ENCODE measurements at regions not wholly inside any gene's neighbourhood (a gene's known extent, or its start where the extent isn't known, plus 50 kb on each side); places are given as distances from the start of the nearest gene placed in this dataset.

- no peaks in the 10 kb centered on the region for H3K4me1 ChIP-seq
- TF ChIP-seq EP300 (IDR thresholded peaks at IDR 0.05) (no peak), CTCF (IDR thresholded peaks at IDR 0.05) (no peak)
- H3K4me3 ChIP-seq, result no peak overlapping the region
- 95 to 97% methylated on average over 2 of the region's 2 CpGs for WGBS, 2 donors
- DNase-seq, result no peak
- no peaks in the 10 kb centered on the region for H3K9me3 ChIP-seq
- H3K27me3 ChIP-seq, result no peaks in the 10 kb centered on the region
- no peaks in the 10 kb centered on the region for H3K36me3 ChIP-seq
- intact Hi-C loops (cut with DNase I), result no loop called here
- no peak overlapping the region for H3K27ac ChIP-seq
Measured at GRCh38 chr6:156694679-156695078, 82.5 kb upstream of the ARID1B start.

- no peak for DNase-seq
- Histone ChIP-seq H3K4me3 (no peak overlapping the region), H3K4me1 (peaks cover 0 to 11% (median 5%) of the 10 kb centered on the region in 4 donors), H3K36me3 (no peaks in the 10 kb centered on the region), H3K9me3 (no peaks in the 10 kb centered on the region), H3K27me3 (no peaks in the 10 kb centered on the region), H3K27ac (no peak overlapping the region)
- TF ChIP-seq POLR2AphosphoS5 (IDR thresholded peaks at IDR 0.05) (no peak), CTCF (IDR thresholded peaks at IDR 0.05) (no peak), EP300 (IDR thresholded peaks at IDR 0.05) (no peak), POLR2A (IDR thresholded peaks at IDR 0.05) (no peak)
- intact Hi-C loops (cut with DNase I), result no loop called here
- 78 to 94% methylated on average over 4 of the region's 4 CpGs for WGBS, 2 donors
Measured at GRCh38 chr6:156691018-156691417, 86.2 kb upstream of the ARID1B start.

- peaks cover 0 to 16% (median 10%) of the 10 kb centered on the region in 4 donors for H3K4me1 ChIP-seq
- H3K27ac ChIP-seq, result no peak overlapping the region
- H3K27me3 ChIP-seq, result no peaks in the 10 kb centered on the region
- intact Hi-C loops (cut with DNase I), result loop anchor here (5.0 to 10.0 kb wide), 3 partner anchors 127 to 1375 kb away; partner anchors contain the start of gene TFB1M
- no peaks in the 10 kb centered on the region for H3K9me3 ChIP-seq
- H3K4me3 ChIP-seq, result no peak overlapping the region
- no peak for DNase-seq
- no peaks in the 10 kb centered on the region for H3K36me3 ChIP-seq
- 84 to 90% methylated on average over 2 of the region's 2 CpGs for WGBS, 2 donors
- TF ChIP-seq POLR2AphosphoS5 (IDR thresholded peaks at IDR 0.05) (no peak), CTCF (IDR thresholded peaks at IDR 0.05) (no peak)
Measured at GRCh38 chr6:156689656-156690055, 87.5 kb upstream of the ARID1B start.

GRCh38 chr6:156688620-156688971 lies 88.6 kb upstream of the ARID1B start:
- H3K4me3 ChIP-seq, result no peak overlapping the region
- intact Hi-C loops (cut with DNase I), result loop anchor here (5.0 to 10.0 kb wide), 3 partner anchors 126 to 1374 kb away; partner anchors contain the start of gene TFB1M
- DNase-seq, result no peak

More at GRCh38 chr6:156688620-156688971, 88.6 kb upstream of the ARID1B start:
- Histone ChIP-seq H3K36me3 (no peaks in the 10 kb centered on the region), H3K27ac (peak overlapping the region; percentile 90 to 99 (median 94)), H3K27me3 (no peaks in the 10 kb centered on the region), H3K4me1 (peaks cover 0 to 16% (median 10%) of the 10 kb centered on the region in 4 donors), H3K9me3 (no peaks in the 10 kb centered on the region)
- 79 to 94% methylated on average over 1 of the region's 1 CpG for WGBS, 2 donors
- TF ChIP-seq POLR2AphosphoS5 (IDR thresholded peaks at IDR 0.05) (no peak), EP300 (IDR thresholded peaks at IDR 0.05) (no peak), CTCF (IDR thresholded peaks at IDR 0.05) (no peak), POLR2A (IDR thresholded peaks at IDR 0.05) (no peak)

Measured in sigmoid colon (tissue), 6 donors.